H1 (cell line): ENCODE measurements at regions not wholly inside any gene's neighbourhood (a gene's known extent, or its start where the extent isn't known, plus 50 kb on each side); places are given as distances from the start of the nearest gene placed in this dataset.

Experiments
- CTCF ChIA-PET: fragments of 300-600 bp; sonication (Branson Sonifier 250); formaldehyde crosslinking; loops from one replicate; lab custom pipeline; 2021; ENCODE audit not compliant: partially characterized antibody; lab: Charles Lee
- POLR2A ChIA-PET: fragments of 300-600 bp; sonication (Branson Sonifier 250); formaldehyde crosslinking; loops from one replicate; lab custom pipeline; 2021; ENCODE audit warnings: inconsistent platforms; ENCODE audit not compliant: partially characterized antibody; lab: Charles Lee
- DNase-seq, 2 experiments: peaks; one replicate each; pipeline versions ENCODE4 v3.0.0 to v3.0.0-alpha.2; 2010 to 2022; ENCODE audit warnings: low spot score in 2 of 2, low read depth in 1 of 2, mixed read lengths in 1 of 2
- FAIRE-seq: peaks from 2 replicates; lab custom pipeline; 2011; peaks lifted over from hg19 to GRCh38; lab: Jason Lieb, UNC
- H2AFZ ChIP-seq: 2 replicates; pipeline ENCODE4 v1.8.1; 2012; ENCODE audit warnings: low read length, inconsistent platforms
- H2AK5ac ChIP-seq: 2 replicates; pipeline ENCODE4 v1.6.1; 2013; ENCODE audit warnings: low read depth, low read length
- H2BK120ac ChIP-seq: replicated peaks from 2 replicates; pipeline ENCODE3; 2013; ENCODE audit warnings: low read depth, low read length, inconsistent platforms
- H2BK12ac ChIP-seq: 2 replicates; pipeline ENCODE4 v1.6.1; 2013; ENCODE audit warnings: low read depth, low read length
- H2BK15ac ChIP-seq: 2 replicates; pipeline ENCODE4 v1.6.1; 2013; ENCODE audit warnings: low read length
- H2BK20ac ChIP-seq: 2 replicates; pipeline ENCODE4 v1.6.1; 2013; ENCODE audit warnings: low read length
- H2BK5ac ChIP-seq: 2 replicates; pipeline ENCODE4 v1.6.1; 2013; ENCODE audit warnings: low read depth, low read length
- H3K14ac ChIP-seq: 2 replicates; pipeline ENCODE4 v1.6.1; 2013; ENCODE audit warnings: inconsistent platforms; ENCODE audit not compliant: insufficient read length
- H3K18ac ChIP-seq: 2 replicates; pipeline ENCODE4 v1.6.1; 2013; ENCODE audit warnings: low read length; ENCODE audit errors: extremely low read depth
- H3K23ac ChIP-seq: 2 replicates; pipeline ENCODE4 v1.6.1; 2013; ENCODE audit warnings: inconsistent platforms; ENCODE audit not compliant: insufficient read length
- H3K23me2 ChIP-seq: 2 replicates; pipeline ENCODE4 v1.6.1; 2013; ENCODE audit warnings: low read depth, low read length
- H3K27ac ChIP-seq: 2 replicates; pipeline ENCODE4 v1.6.1; 2011; ENCODE audit warnings: low read depth, low read length, inconsistent platforms
- H3K27me3 ChIP-seq, 4 experiments: replicated peaks in 1 of 4; 1 replicate in 1 of 4; 2 replicates in 3 of 4; pipeline versions ENCODE4 v1.6.1 to v1.8.1; 2011 to 2013; ENCODE audit warnings: low read length in 3 of 4, mild to moderate bottlenecking in 3 of 4, inconsistent platforms in 2 of 4, mixed read lengths in 2 of 4, moderate library complexity in 1 of 4; ENCODE audit not compliant: control insufficient read depth in 3 of 4, insufficient read depth in 3 of 4; ENCODE audit errors: extremely low read depth in 1 of 4
- H3K36me3 ChIP-seq, 4 experiments: 2 replicates each; pipeline versions ENCODE4 v1.6.1 to v1.8.1; 2011 to 2013; ENCODE audit warnings: mild to moderate bottlenecking in 4 of 4, low read length in 3 of 4, moderate library complexity in 2 of 4, control low read depth in 1 of 4, inconsistent platforms in 1 of 4; ENCODE audit not compliant: insufficient read depth in 4 of 4, control insufficient read depth in 2 of 4
- H3K4ac ChIP-seq: replicated peaks from 2 replicates; pipeline ENCODE3; 2013; ENCODE audit warnings: low read length, low read depth, mixed read lengths, inconsistent platforms; ENCODE audit not compliant: insufficient read length
- H3K4me1 ChIP-seq, 4 experiments: replicated peaks in 1 of 4; 1 replicate in 1 of 4; 2 replicates in 3 of 4; pipeline versions ENCODE4 v1.6.1 to v1.8.1; 2011 to 2013; ENCODE audit warnings: low read length in 3 of 4, inconsistent platforms in 2 of 4, mixed read lengths in 1 of 4; ENCODE audit not compliant: insufficient read depth in 4 of 4, control insufficient read depth in 3 of 4
- H3K4me2 ChIP-seq, 2 experiments: 2 replicates each; pipeline versions ENCODE4 v1.6.1 to v1.8.1; 2011 to 2013; ENCODE audit warnings: low read depth in 2 of 2, low read length in 2 of 2, control low read depth in 1 of 2, inconsistent platforms in 1 of 2, mild to moderate bottlenecking in 1 of 2; ENCODE audit not compliant: insufficient read depth in 1 of 2
- H3K4me3 ChIP-seq, 4 experiments: fragments of 200-600, 300-600 bp in 1 of 4; sonication (generic), shearing (Covaris generic), sonication (Bioruptor Twin) in 1 of 4; 2 replicates each; pipeline versions ENCODE4 v1.5.1 to v1.8.1; 2011 to 2016; ENCODE audit warnings: low read length in 4 of 4, low read depth in 3 of 4, control low read depth in 2 of 4, inconsistent platforms in 2 of 4, mild to moderate bottlenecking in 2 of 4, mixed read lengths in 1 of 4, moderate library complexity in 1 of 4; ENCODE audit not compliant: insufficient read depth in 2 of 4; ENCODE audit errors: extremely low read depth in 1 of 4
- H3K56ac ChIP-seq: replicated peaks from 2 replicates; pipeline ENCODE3; 2013; ENCODE audit warnings: low read depth, mild to moderate bottlenecking, mixed read lengths, low read length, inconsistent platforms; ENCODE audit not compliant: insufficient read length
- H3K79me1 ChIP-seq: 2 replicates; pipeline ENCODE4 v1.6.1; 2013; ENCODE audit warnings: low read depth, low read length, control low read depth
- H3K79me2 ChIP-seq, 2 experiments: 2 replicates each; pipeline versions ENCODE4 v1.6.1 to v1.8.1; 2012 to 2013; ENCODE audit warnings: low read length in 2 of 2, mild to moderate bottlenecking in 2 of 2, inconsistent platforms in 1 of 2; ENCODE audit not compliant: insufficient read depth in 2 of 2, control insufficient read depth in 1 of 2
- H3K9ac ChIP-seq, 4 experiments: replicated peaks in 1 of 4; 1 replicate in 1 of 4; 2 replicates in 3 of 4; pipeline versions ENCODE4 v1.6.1 to v1.8.1; 2011 to 2013; ENCODE audit warnings: low read depth in 3 of 4, low read length in 3 of 4, control low read depth in 2 of 4, mild to moderate bottlenecking in 2 of 4, moderate library complexity in 2 of 4, inconsistent platforms in 1 of 4; ENCODE audit errors: extremely low read depth in 1 of 4
- H3K9me3 ChIP-seq, 2 experiments: 2 replicates each; pipeline versions ENCODE4 v1.6.1 to v1.8.1; 2012 to 2013; ENCODE audit warnings: mild to moderate bottlenecking in 2 of 2, moderate library complexity in 2 of 2, control low read depth in 1 of 2, inconsistent platforms in 1 of 2, low read depth in 1 of 2, low read length in 1 of 2, mixed read lengths in 1 of 2; ENCODE audit not compliant: insufficient read depth in 2 of 2
- H4K20me1 ChIP-seq, 2 experiments: replicated peaks in 1 of 2; 2 replicates each; pipeline versions ENCODE3 to v1.8.1; 2011 to 2013; ENCODE audit warnings: inconsistent platforms in 2 of 2, low read length in 2 of 2, mild to moderate bottlenecking in 1 of 2; ENCODE audit not compliant: insufficient read depth in 2 of 2, control insufficient read depth in 1 of 2
- H4K5ac ChIP-seq: 2 replicates; pipeline ENCODE4 v1.6.1; 2013; ENCODE audit warnings: low read length, low read depth, mixed read lengths, inconsistent platforms; ENCODE audit not compliant: insufficient read length
- H4K8ac ChIP-seq: 2 replicates; pipeline ENCODE4 v1.8.0; 2013; ENCODE audit warnings: mild to moderate bottlenecking, moderate library complexity, low read length, inconsistent platforms; ENCODE audit not compliant: insufficient read depth; ENCODE audit errors: extremely low read depth
- H4K91ac ChIP-seq: replicated peaks from 2 replicates; pipeline ENCODE3; 2013; ENCODE audit warnings: low read length, mixed read lengths, inconsistent platforms; ENCODE audit not compliant: insufficient read length
- MAFK ChIP-seq: IDR thresholded peaks from 2 replicates; pipeline ENCODE4 v1.6.1; 2012; ENCODE audit warnings: low read depth, mild to moderate bottlenecking, improper control_type of control experiment, low read length
- SIRT6 ChIP-seq: IDR thresholded peaks from one replicate; pipeline ENCODE4 v1.7.1; 2012; ENCODE audit warnings: low read length, inconsistent platforms
- WGBS, 2 experiments: shearing (Covaris generic) in 1 of 2; methylation state at CpG; one replicate each; pipeline versions ENCODE4 v1.1.6 to v1.1.7; 2013 to 2015; ENCODE audit warnings: low lambda C conversion rate in 2 of 2, mixed read lengths in 2 of 2, inconsistent platforms in 1 of 2, low coverage in 1 of 2, missing lambda C conversion rate in 1 of 2; ENCODE audit not compliant: insufficient replicate concordance in 2 of 2, insufficient coverage in 1 of 2, insufficient read length in 1 of 2; ENCODE audit errors: extremely low coverage in 1 of 2, missing lambda C conversion rate in 1 of 2; 5-methylcytosine and 5-hydroxymethylcytosine counted together

DNA sequence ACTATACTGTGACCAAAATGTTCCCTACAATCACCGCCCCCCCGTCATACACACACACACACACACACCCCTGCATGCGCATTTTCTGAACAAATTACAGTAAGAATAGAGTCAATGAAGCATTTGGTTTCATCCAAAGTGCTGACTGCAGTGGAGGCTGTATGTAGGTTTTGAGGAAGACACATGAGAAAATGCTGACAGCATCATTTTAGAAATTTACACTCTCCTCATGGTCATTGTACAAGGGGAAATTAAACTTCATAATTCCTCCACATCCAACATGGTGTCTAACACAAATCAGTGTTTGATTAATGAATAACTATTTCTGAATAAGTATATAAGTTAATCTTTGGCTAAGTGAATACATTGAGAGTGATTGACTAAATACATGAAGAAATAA is 1126.8 kb upstream of the PHF14 start:
- no peaks in the 10 kb centered on the region for H3K36me3 ChIP-seq
- no peak overlapping the region for H2AK5ac ChIP-seq
- H3K9me3 ChIP-seq, result no peaks in the 10 kb centered on the region
- H4K8ac ChIP-seq, result no peak overlapping the region
- H3K23ac ChIP-seq, result no peak overlapping the region
- H3K56ac ChIP-seq, result no peak overlapping the region
- H3K79me2 ChIP-seq, result no peaks in the 10 kb centered on the region
- no peak overlapping the region for H2BK15ac ChIP-seq
- H2BK5ac ChIP-seq, result no peak overlapping the region
- peaks cover 0 to 1% (median 0%) of the 10 kb centered on the region in 4 experiments; a peak in 1 of 7 replicates for H3K27me3 ChIP-seq
- DNase-seq (no peak), FAIRE-seq (no peak)
- H3K9ac ChIP-seq, result no peak overlapping the region
- H3K4ac ChIP-seq, result no peak overlapping the region
- no peak overlapping the region for H2BK120ac ChIP-seq
- POLR2A ChIA-PET, result no interaction called here
- H2BK12ac ChIP-seq, result no peak overlapping the region
- WGBS, 2 experiments, result 79% methylated on average over 3 of the region's 3 CpGs; no CpG with 5 or more reads in 1 of the 2 experiments
- H3K27ac ChIP-seq, result no peak overlapping the region
- CTCF ChIA-PET, result no interaction called here
- no peaks in the 10 kb centered on the region for H4K20me1 ChIP-seq
- no peaks in the 10 kb centered on the region for H3K23me2 ChIP-seq
- no peak overlapping the region for H4K91ac ChIP-seq
- peak; percentile 65; the same call in 1 of the 2 replicates for TF ChIP-seq MAFK
- no peak for TF ChIP-seq SIRT6
- H3K4me2 ChIP-seq, result no peak overlapping the region
- no peak overlapping the region for H2BK20ac ChIP-seq
- H3K4me3 ChIP-seq, result no peak overlapping the region
- no peaks in the 10 kb centered on the region for H3K4me1 ChIP-seq
- no peaks in the 10 kb centered on the region for H3K79me1 ChIP-seq
- no peak overlapping the region for H4K5ac ChIP-seq
- no peak overlapping the region for H3K14ac ChIP-seq
- H2AFZ ChIP-seq, result no peak overlapping the region
- no peak overlapping the region for H3K18ac ChIP-seq
